HG03565 (cell line): ENCODE measurements at regions not wholly inside any gene's neighbourhood (a gene's known extent, or its start where the extent isn't known, plus 50 kb on each side); places are given as distances from the start of the nearest gene placed in this dataset.
"Not testable (repeated sequence)": the region's sequence is repeated elsewhere in the genome, so short reads cannot be mapped to it uniquely, and the experiment has no call there.

Experiments
- ATAC-seq: cut with Tn5 transposase; IDR thresholded peaks from one replicate; pipeline ENCODE4 v1.9.1; 2021; ENCODE audit warnings: mild to moderate bottlenecking, moderate library complexity; ENCODE audit not compliant: unreplicated experiment

- no peak for ATAC-seq
These were observed 462.7 kb upstream of the CXADR start for GRCh38 chr21:17050156-17050555.

DNA sequence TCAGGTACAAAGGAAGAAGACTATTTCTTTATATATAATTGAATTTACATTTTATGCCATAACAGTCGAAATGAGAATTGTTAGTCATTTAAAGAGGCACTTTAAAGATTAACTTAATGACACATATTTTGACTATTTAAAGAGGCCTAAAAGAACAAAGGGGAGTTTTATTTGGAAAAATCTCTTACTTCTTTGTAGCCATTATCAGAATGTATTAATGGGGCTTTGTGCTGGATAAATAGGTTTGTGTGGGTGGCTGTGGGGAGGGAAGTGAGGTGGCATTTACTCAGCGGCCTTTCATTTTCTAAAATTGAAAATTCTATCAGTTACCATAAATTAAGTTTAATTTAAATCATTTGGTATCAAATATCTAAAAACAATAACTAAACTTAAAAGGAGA is 462.2 kb upstream of the CXADR start:
- no peak for ATAC-seq

DNA sequence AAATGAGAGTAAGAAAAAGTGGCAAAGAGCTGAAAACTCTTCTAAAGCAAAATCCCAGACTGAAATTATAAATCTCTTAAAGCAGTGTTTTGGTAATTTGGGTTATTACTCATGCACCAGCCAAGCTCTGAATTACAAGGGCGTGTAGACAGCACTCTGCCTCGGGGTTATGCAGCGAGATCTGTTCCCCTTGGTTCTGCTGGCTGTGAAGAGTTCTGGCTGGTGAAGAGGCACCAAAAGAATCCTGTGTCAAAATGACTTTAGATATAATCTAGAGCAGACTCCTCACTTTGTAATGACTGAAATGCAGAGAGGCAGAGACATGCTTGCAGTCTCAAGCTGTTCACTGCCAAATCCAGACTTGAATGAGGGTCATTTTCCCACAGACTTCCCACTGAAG is 461.8 kb upstream of the CXADR start:
- ATAC-seq, result no peak

- no peak for ATAC-seq
These were observed 459.5 kb upstream of the CXADR start for GRCh38 chr21:17053321-17053720.

DNA sequence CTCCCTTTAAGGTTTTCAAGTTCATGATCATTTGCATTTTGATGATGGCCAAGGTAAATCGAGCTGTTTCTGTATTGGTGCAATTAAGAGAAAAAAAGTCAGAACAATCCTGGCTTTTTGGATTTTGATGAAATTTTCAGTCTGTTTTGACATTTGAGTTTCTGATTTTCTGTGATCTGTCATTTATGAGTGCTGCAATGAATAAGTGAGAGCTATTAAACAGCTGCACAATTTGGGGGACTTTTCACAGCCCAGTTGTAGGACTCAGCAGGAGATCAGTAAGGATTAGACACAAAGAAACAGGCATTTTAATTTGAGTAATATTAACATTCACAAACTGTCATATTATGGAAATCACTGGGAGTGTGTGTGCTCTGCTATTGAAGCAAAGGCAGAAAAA is 452.9 kb upstream of the CXADR start:
- no peak for ATAC-seq

- ATAC-seq, result no peak
These were observed 446.8 kb upstream of the CXADR start for GRCh38 chr21:17066006-17066405.

GRCh38 chr21:17071093-17071492 is 441.8 kb upstream of the CXADR start:
- no peak for ATAC-seq

GRCh38 chr21:17081193-17081592 is 431.6 kb upstream of the CXADR start:
- ATAC-seq, result no peak

GRCh38 chr21:17082843-17083483 is 429.9 kb upstream of the CXADR start:
- ATAC-seq, result no peak

DNA sequence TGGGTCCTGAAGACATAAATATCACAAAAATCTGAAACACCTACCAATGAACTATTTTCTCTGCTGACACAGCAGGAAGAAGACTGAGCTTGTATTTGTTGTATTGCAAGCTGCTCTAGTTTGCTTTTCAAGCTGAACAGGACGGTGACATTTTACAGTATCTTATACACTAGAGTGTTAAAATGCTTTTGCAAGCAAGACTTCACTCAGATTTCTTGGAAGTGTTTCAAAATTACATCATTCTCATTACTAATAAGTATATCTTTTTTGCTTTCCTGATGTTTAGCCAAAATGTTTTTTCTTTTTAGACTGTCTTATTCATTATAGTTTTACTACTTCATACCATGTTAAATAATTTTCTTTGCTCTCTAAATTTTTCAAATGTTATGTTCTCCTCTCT is 427.1 kb upstream of the CXADR start:
- no peak for ATAC-seq

GRCh38 chr21:17088500-17088899 is 424.3 kb upstream of the CXADR start:
- no peak for ATAC-seq

- ATAC-seq, result no peak
These were observed 423.8 kb upstream of the CXADR start for GRCh38 chr21:17089091-17089491.

- ATAC-seq, result no peak
These were observed 411.1 kb upstream of the CXADR start for GRCh38 chr21:17101696-17102095.

DNA sequence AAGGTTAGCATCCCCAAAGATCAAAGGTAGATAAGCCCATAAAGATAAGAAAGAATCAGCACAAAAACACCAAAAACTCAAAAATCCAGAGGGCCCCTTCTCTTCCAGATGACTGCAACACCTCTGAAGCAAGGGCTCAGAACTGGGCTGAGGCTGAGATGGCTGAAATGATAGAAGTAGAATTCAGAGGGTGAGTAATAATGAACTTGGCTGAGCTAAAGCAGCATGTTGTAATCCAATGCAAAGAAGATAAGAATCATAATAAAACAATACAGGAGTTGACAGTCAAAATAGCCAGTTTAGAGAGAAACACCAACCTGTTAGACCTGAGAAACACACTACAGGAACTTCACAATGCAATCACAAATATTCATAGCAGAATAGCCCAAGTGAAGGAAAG is 406.9 kb upstream of the CXADR start:
- no peak for ATAC-seq

DNA sequence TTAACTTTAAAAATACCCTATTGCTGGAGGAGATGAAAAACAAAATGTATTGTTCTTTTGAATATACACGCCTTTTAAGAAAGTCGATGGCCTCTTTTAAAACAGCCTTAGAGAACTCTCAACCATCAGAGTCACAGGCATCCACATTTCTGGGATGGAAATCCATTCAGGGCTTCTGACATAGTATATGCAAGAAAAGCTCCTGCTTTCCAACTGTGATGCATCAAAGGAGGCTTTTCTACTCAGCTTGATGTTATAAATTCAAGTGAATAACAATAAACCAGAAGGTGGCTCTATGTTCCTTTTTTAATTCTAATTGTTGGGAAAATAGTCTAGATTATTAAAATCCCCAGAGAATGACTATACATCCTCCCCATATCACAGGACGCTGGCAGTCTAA is 398.8 kb upstream of the CXADR start:
- ATAC-seq, result no peak

DNA sequence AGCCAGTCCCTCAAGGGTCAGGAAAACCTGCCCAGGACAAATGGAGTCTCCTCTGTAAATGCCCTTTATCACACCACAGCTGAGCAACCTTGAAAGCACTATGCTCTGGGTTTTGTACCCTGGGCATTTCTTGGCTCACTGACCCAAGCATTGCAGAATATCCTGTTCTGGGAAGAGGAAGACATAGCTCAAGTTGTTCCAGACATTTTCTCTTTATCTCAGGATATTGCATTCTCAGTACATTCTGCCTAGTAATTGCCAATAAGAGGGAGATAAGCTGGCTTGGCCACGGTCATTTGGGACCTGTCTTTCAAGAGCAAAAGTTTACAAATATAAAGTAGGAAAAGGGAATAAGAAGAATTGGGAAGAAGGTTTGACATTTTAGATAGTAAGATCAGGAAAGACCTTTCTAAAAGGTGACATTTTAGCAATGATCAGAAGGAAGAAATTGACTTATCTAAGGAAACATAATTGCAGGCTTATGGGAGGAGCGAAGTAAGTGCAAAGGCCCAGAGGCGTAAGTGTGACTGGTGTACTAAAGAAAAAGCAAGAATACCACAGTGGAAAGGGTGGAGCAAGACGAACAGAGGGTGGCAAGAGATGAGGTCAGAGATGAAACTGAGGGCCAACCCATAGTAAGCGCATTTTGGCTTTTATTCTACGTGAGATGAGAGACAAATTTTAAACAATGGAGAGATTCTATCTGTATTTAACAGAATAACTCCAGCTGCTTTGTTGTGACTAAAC is 394.0 kb upstream of the CXADR start:
- ATAC-seq, result no peak

DNA sequence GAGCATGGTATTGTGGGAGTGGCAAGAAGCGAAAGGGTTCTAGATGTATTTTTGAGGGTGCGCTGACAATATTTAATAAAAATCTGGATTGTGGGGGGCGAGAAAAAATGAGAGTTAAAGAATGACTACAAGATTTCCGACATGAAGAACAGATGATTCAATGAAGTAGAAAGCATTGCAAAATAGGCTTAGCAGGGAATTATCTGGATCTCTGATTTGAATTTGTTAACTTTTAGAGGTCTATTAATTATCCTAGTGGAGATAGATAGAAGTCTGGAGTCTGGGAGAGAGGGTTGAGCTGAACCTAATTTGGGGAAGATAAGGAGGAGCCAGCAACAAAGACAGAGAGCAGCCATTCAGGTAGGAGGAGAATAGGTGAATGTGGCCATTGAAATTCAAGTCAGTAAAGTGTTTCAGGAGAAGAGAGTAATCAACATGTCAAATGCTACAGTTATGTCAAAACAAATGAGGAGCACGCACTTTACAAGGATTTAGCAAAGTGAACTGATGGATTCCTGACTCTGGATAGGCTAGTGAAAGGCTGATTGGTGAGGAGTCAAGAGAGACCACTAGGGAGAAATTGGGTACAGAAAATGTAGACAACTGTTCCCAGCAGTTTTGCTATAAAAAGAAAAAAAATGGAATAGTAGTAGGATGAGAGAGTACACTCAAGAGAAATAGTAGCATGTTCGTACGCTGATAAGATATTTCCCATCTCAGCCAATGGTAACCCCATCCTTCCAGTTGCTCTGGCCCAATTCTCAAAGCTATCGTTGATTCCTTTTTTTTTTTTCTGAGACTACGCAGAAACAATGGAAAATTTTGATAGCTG is 393.2 kb upstream of the CXADR start:
- no peak for ATAC-seq

DNA sequence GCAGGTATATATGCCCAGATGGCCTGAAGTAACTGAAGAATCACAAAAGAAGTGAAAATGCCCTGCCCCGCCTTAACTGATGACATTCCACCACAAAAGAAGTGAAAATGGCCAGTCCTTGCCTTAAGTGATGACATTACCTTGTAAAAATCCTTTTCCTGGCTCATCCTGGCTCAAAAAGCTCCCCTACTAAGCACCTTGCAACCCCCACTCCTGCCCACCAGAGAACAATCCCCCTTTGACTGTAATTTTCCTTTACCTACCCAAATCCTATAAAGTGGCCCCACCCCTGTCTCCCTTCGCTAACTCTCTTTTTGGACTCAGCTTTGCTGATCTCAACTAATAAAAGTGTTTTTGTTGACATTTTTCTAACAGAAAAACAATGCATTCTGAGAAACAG is 385.4 kb upstream of the CXADR start:
- not testable (repeated sequence) for ATAC-seq

GRCh38 chr21:17128132-17128531 is 384.7 kb upstream of the CXADR start:
- no peak for ATAC-seq

DNA sequence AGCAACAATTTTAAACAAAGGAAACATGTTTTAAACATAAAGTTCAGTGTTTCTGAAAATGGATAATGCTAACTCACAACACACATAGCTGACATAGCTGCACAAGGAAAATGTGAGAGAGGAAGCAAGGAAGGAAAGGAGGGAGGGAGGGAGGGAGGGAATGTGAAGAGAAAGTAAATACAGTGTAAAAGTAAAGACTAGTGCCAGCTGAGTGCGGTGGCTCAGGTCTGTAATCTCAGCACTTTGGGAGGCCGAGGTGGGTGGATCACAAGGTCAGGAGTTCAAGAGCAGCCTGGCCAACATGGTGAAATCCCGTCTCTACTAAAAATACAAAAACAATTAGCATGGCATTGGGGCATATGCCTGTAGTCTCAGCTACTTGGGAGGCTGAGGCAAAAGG is 373.7 kb upstream of the CXADR start:
- not testable (repeated sequence) for ATAC-seq

DNA sequence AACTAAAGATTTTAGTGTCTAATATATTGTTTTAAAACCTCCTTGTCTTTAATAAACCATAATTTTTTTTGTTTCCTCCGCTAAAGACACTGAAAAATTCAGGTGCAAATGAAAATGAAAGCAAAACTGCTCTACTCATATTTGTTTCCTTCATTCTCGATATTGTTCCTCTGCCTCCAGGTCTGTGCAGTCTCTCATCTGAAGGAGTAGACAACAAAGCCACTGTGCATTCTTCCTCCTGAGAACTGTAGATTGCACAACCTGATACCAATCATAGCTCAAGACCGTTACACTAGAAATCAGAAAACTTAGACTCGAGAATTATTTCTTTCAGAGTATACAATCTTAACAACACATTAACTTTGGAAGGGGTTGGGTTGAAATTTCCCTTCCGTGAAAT is 373.1 kb upstream of the CXADR start:
- no peak for ATAC-seq

- no peak for ATAC-seq
These were observed 366.4 kb upstream of the CXADR start for GRCh38 chr21:17146426-17146825.
